Neural crest cell (in vitro differentiated cells): ENCODE measurements at regions not wholly inside any gene's neighbourhood (a gene's known extent, or its start where the extent isn't known, plus 50 kb on each side); places are given as distances from the start of the nearest gene placed in this dataset.

Experiments
- DNase-seq: peaks from one replicate; pipeline ENCODE4 v3.0.0; 2021; ENCODE audit warnings: low read depth, mixed read lengths, low spot score
- H3K27ac Mint-ChIP-seq: one replicate; pipeline ENCODE4 v1.8.0; 2021; ENCODE audit warnings: mild to moderate bottlenecking, mixed read lengths; ENCODE audit not compliant: unreplicated experiment
- H3K27me3 Mint-ChIP-seq: 2 replicates; pipeline ENCODE4 v1.8.0; 2021; ENCODE audit warnings: low read depth, mild to moderate bottlenecking, mixed read lengths
- H3K36me3 Mint-ChIP-seq: 2 replicates; pipeline ENCODE4 v1.8.0; 2021; ENCODE audit warnings: low read depth, mild to moderate bottlenecking, mixed read lengths
- H3K4me1 Mint-ChIP-seq: 2 replicates; pipeline ENCODE4 v1.8.0; 2021; ENCODE audit warnings: mixed read lengths
- H3K4me3 Mint-ChIP-seq: one replicate; pipeline ENCODE4 v1.8.0; 2021; ENCODE audit warnings: mild to moderate bottlenecking, mixed read lengths
- H3K9me3 Mint-ChIP-seq: 2 replicates; pipeline ENCODE4 v1.8.0; 2021; ENCODE audit warnings: mixed read lengths
- CTCF ChIP-seq: fragments of 200-600 bp; sonication (generic); conservative IDR thresholded peaks from 2 replicates; pipeline ENCODE4 v1.5.0; 2021; ENCODE audit warnings: antibody characterized with exemption, mild to moderate bottlenecking

- H3K4me3 Mint-ChIP-seq = no peak overlapping the region
- no peak overlapping the region for H3K27ac Mint-ChIP-seq
- no peaks in the 10 kb centered on the region for H3K9me3 Mint-ChIP-seq
- peaks cover 14% of the 10 kb centered on the region for H3K4me1 Mint-ChIP-seq
- TF ChIP-seq CTCF = no peak
- no peaks in the 10 kb centered on the region for H3K36me3 Mint-ChIP-seq
- H3K27me3 Mint-ChIP-seq = no peaks in the 10 kb centered on the region
- DNase-seq = no peak
These were observed 50.3 kb upstream of the TCF12 start for GRCh38 chr15:56868170-56868569.

GRCh38 chr15:56866803-56867202 is 51.6 kb upstream of the TCF12 start:
- H3K27me3 Mint-ChIP-seq = no peaks in the 10 kb centered on the region
- no peak overlapping the region for H3K27ac Mint-ChIP-seq
- H3K4me3 Mint-ChIP-seq = no peak overlapping the region
- H3K4me1 Mint-ChIP-seq = peaks cover 8% of the 10 kb centered on the region
- H3K9me3 Mint-ChIP-seq = no peaks in the 10 kb centered on the region
- H3K36me3 Mint-ChIP-seq = no peaks in the 10 kb centered on the region
- no peak for DNase-seq
- no peak for TF ChIP-seq CTCF

GRCh38 chr15:56857828-56858227 is 60.6 kb upstream of the TCF12 start:
- Mint-ChIP-seq H3K4me3 (no peak overlapping the region), H3K4me1 (no peaks in the 10 kb centered on the region), H3K27ac (no peak overlapping the region), H3K27me3 (no peaks in the 10 kb centered on the region), H3K36me3 (no peaks in the 10 kb centered on the region), H3K9me3 (no peaks in the 10 kb centered on the region)
- no peak for TF ChIP-seq CTCF
- no peak for DNase-seq

GRCh38 chr15:56856934-56857333 is 61.5 kb upstream of the TCF12 start:
- TF ChIP-seq CTCF = no peak
- no peaks in the 10 kb centered on the region for H3K9me3 Mint-ChIP-seq
- H3K27me3 Mint-ChIP-seq = no peaks in the 10 kb centered on the region
- no peak overlapping the region for H3K27ac Mint-ChIP-seq
- no peak for DNase-seq
- H3K4me3 Mint-ChIP-seq = no peak overlapping the region
- H3K36me3 Mint-ChIP-seq = no peaks in the 10 kb centered on the region
- no peaks in the 10 kb centered on the region for H3K4me1 Mint-ChIP-seq

GRCh38 chr15:56844892-56845291 is 73.6 kb upstream of the TCF12 start:
- Mint-ChIP-seq H3K4me1 (no peaks in the 10 kb centered on the region), H3K27ac (no peak overlapping the region), H3K4me3 (no peak overlapping the region), H3K36me3 (peaks cover 9% of the 10 kb centered on the region), H3K27me3 (no peaks in the 10 kb centered on the region), H3K9me3 (peaks cover 9% of the 10 kb centered on the region)
- no peak for TF ChIP-seq CTCF
- DNase-seq = no peak

- DNase-seq = no peak
- Mint-ChIP-seq H3K36me3 (peaks cover 9% of the 10 kb centered on the region), H3K27me3 (no peaks in the 10 kb centered on the region), H3K27ac (no peak overlapping the region), H3K4me1 (peaks cover 4% of the 10 kb centered on the region), H3K4me3 (no peak overlapping the region), H3K9me3 (peaks cover 12% of the 10 kb centered on the region)
- no peak for TF ChIP-seq CTCF
These were observed 74.0 kb upstream of the TCF12 start for GRCh38 chr15:56844471-56844870.
